CD14-positive monocyte (primary cell): ENCODE measurements at regions not wholly inside any gene's neighbourhood (a gene's known extent, or its start where the extent isn't known, plus 50 kb on each side); places are given as distances from the start of the nearest gene placed in this dataset.

Experiments used
- DNase-seq, 3 donors: peaks; one replicate each; pipeline ENCODE4 v3.0.0-alpha.2; 2011 to 2022
- H2AFZ ChIP-seq: 2 replicates; pipeline ENCODE4 v1.6.0; 2012; ENCODE audit warnings: mild to moderate bottlenecking, low read depth, low read length, inconsistent platforms; ENCODE audit not compliant: insufficient read depth, poor library complexity, severe bottlenecking
- H3K27ac ChIP-seq, 2 donors: 1 replicate in 1 of 2; 2 replicates in 1 of 2; pipeline ENCODE4 v1.5.1; 2012 to 2013; ENCODE audit warnings: low read length in 2 of 2, control low read depth in 1 of 2, inconsistent platforms in 1 of 2, low read depth in 1 of 2, mild to moderate bottlenecking in 1 of 2
- H3K27me3 ChIP-seq, 2 donors: one replicate each; pipeline versions ENCODE4 v1.6.0 to v1.6.1; 2011 to 2013; ENCODE audit warnings: low read length in 2 of 2; ENCODE audit not compliant: control insufficient read depth in 2 of 2, insufficient read depth in 2 of 2
- H3K36me3 ChIP-seq, 2 donors: replicated peaks in 1 of 2; 1 replicate in 1 of 2; 2 replicates in 1 of 2; pipeline versions ENCODE4 v1.5.1 to v1.6.1; 2012 to 2013; ENCODE audit warnings: low read length in 2 of 2, control low read depth in 1 of 2, inconsistent platforms in 1 of 2, mild to moderate bottlenecking in 1 of 2; ENCODE audit not compliant: insufficient read depth in 2 of 2, control insufficient read depth in 1 of 2
- H3K4me1 ChIP-seq, 2 donors: 1 replicate in 1 of 2; 2 replicates in 1 of 2; pipeline versions ENCODE4 v1.5.1 to v1.6.1; 2012 to 2013; ENCODE audit warnings: low read length in 2 of 2, control low read depth in 1 of 2, inconsistent platforms in 1 of 2, mild to moderate bottlenecking in 1 of 2, moderate library complexity in 1 of 2; ENCODE audit not compliant: insufficient read depth in 2 of 2, control insufficient read depth in 1 of 2
- H3K4me2 ChIP-seq: replicated peaks from 2 replicates; pipeline ENCODE3; 2012; ENCODE audit warnings: low read length, moderate library complexity, mild to moderate bottlenecking; ENCODE audit not compliant: poor library complexity, severe bottlenecking; ENCODE audit errors: extremely low read depth
- H3K4me3 ChIP-seq, 3 experiments: fragments of 200-600 bp in 1 of 3; sonication (generic) in 1 of 3; replicated peaks in 1 of 3; 1 replicate in 2 of 3; 2 replicates in 1 of 3; pipeline ENCODE4 v1.5.1; 2011 to 2013; ENCODE audit warnings: low read length in 3 of 3, mild to moderate bottlenecking in 3 of 3, control low read depth in 2 of 3, low read depth in 2 of 3, inconsistent platforms in 1 of 3, moderate library complexity in 1 of 3
- H3K79me2 ChIP-seq: 2 replicates; pipeline ENCODE4 v1.6.0; 2012; ENCODE audit warnings: mild to moderate bottlenecking, control low read depth, inconsistent platforms, low read length, moderate library complexity; ENCODE audit not compliant: insufficient read depth
- H3K9ac ChIP-seq: 2 replicates; pipeline ENCODE4 v1.6.0; 2017; ENCODE audit warnings: low read length, mild to moderate bottlenecking; ENCODE audit not compliant: insufficient read depth, poor library complexity, severe bottlenecking
- H3K9me3 ChIP-seq, 2 donors: replicated peaks in 1 of 2; 1 replicate in 1 of 2; 2 replicates in 1 of 2; pipeline versions ENCODE4 v1.5.1 to v1.6.1; 2012 to 2013; ENCODE audit warnings: low read length in 2 of 2, control low read depth in 1 of 2; ENCODE audit not compliant: control insufficient read depth in 1 of 2, insufficient read depth in 1 of 2
- H4K20me1 ChIP-seq: 2 replicates; pipeline ENCODE4 v1.6.0; 2012; ENCODE audit warnings: mild to moderate bottlenecking, low read length, control low read depth, moderate library complexity; ENCODE audit not compliant: insufficient read depth
- H3K27ac Mint-ChIP-seq, 7 donors: one replicate each; pipeline ENCODE4 v1.8.0; 2020; ENCODE audit warnings: mild to moderate bottlenecking in 7 of 7, mixed read lengths in 7 of 7, moderate library complexity in 6 of 7, inconsistent platforms in 2 of 7
- H3K27me3 Mint-ChIP-seq, 3 donors: one replicate each; pipeline ENCODE4 v1.8.0; 2021 to 2022; ENCODE audit warnings: low read depth in 3 of 3, mild to moderate bottlenecking in 3 of 3, mixed read lengths in 3 of 3, moderate library complexity in 3 of 3, inconsistent platforms in 1 of 3
- H3K36me3 Mint-ChIP-seq, 2 donors: one replicate each; pipeline ENCODE4 v1.8.0; 2020; ENCODE audit warnings: mixed read lengths in 2 of 2, inconsistent platforms in 1 of 2, mild to moderate bottlenecking in 1 of 2
- H3K4me1 Mint-ChIP-seq: one replicate; pipeline ENCODE4 v1.8.0; 2020; ENCODE audit warnings: mild to moderate bottlenecking, mixed read lengths
- H3K4me3 Mint-ChIP-seq, 2 donors: one replicate each; pipeline ENCODE4 v1.8.0; 2020; ENCODE audit warnings: mild to moderate bottlenecking in 2 of 2, mixed read lengths in 2 of 2, moderate library complexity in 1 of 2
- H3K9me3 Mint-ChIP-seq, 7 donors: one replicate each; pipeline ENCODE4 v1.8.0; 2020 to 2022; ENCODE audit warnings: mixed read lengths in 7 of 7, mild to moderate bottlenecking in 6 of 7, moderate library complexity in 6 of 7, inconsistent platforms in 2 of 7
- CTCF ChIP-seq: fragments of 200-600 bp; IDR thresholded peaks from one replicate; pipeline ENCODE4 v1.8.0; 2022; ENCODE audit warnings: antibody characterized with exemption, mild to moderate bottlenecking
- WGBS: methylation state at CpG from one replicate; pipeline ENCODE4 v1.1.5; 2013; ENCODE audit warnings: missing lambda C conversion rate; ENCODE audit not compliant: insufficient coverage; 5-methylcytosine and 5-hydroxymethylcytosine counted together
- intact Hi-C, 2 donors: fragments of 100-400 bp; cut with micrococcal nuclease; formaldehyde crosslinking; loops; one replicate each; pipeline versions ENCODE4 v1.15.0 to v1.15.1; 2023

GRCh38 chr9:134239939-134240338 is 75.6 kb upstream of the RNU6ATAC start:
- H3K9me3 ChIP-seq = no peaks in the 10 kb centered on the region
- no peak for DNase-seq
- H3K36me3 ChIP-seq = no peaks in the 10 kb centered on the region
- H3K27me3 ChIP-seq = peaks cover 0 to 13% of the 10 kb centered on the region in 2 donors
- H3K4me3 Mint-ChIP-seq = peak overlapping the region in 1 of 2 donors; percentile 62
- H3K9ac ChIP-seq = no peak overlapping the region
- H4K20me1 ChIP-seq = no peaks in the 10 kb centered on the region
- WGBS = 96% methylated on average over 4 of the region's 7 CpGs
- H3K36me3 Mint-ChIP-seq = no peaks in the 10 kb centered on the region
- H3K27me3 Mint-ChIP-seq = peaks cover 23 to 27% (median 25%) of the 10 kb centered on the region in 3 donors
- H3K4me2 ChIP-seq = no peak overlapping the region
- H3K9me3 Mint-ChIP-seq = no peaks in the 10 kb centered on the region
- H2AFZ ChIP-seq = no peak overlapping the region
- H3K79me2 ChIP-seq = no peaks in the 10 kb centered on the region
- intact Hi-C loops = loop anchor here in 1 of 2 donors (5.0 to 10.0 kb wide), 4 partner anchors 68 to 202 kb away; partner anchors contain the start of gene RXRA
- TF ChIP-seq CTCF = no peak
- H3K27ac ChIP-seq = no peak overlapping the region
- no peak overlapping the region for H3K4me3 ChIP-seq
- no peak overlapping the region for H3K27ac Mint-ChIP-seq
- H3K4me1 ChIP-seq = peaks cover 22 to 33% of the 10 kb centered on the region in 2 donors
- H3K4me1 Mint-ChIP-seq = peaks cover 26% of the 10 kb centered on the region

GRCh38 chr9:134240361-134240760 is 76.0 kb upstream of the RNU6ATAC start:
- DNase-seq = no peak
- no peak for TF ChIP-seq CTCF
- Histone ChIP-seq H3K4me1 (peaks cover 25 to 33% of the 10 kb centered on the region in 2 donors), H3K27ac (no peak overlapping the region), H3K9ac (no peak overlapping the region), H3K9me3 (no peaks in the 10 kb centered on the region), H3K36me3 (no peaks in the 10 kb centered on the region), H2AFZ (no peak overlapping the region), H3K79me2 (no peaks in the 10 kb centered on the region), H4K20me1 (no peaks in the 10 kb centered on the region), H3K4me3 (no peak overlapping the region), H3K27me3 (peaks cover 0 to 13% of the 10 kb centered on the region in 2 donors), H3K4me2 (no peak overlapping the region)
- no peak overlapping the region for H3K27ac Mint-ChIP-seq
- H3K36me3 Mint-ChIP-seq = peaks cover 0 to 1% of the 10 kb centered on the region in 2 donors
- peaks cover 23 to 28% (median 25%) of the 10 kb centered on the region in 3 donors for H3K27me3 Mint-ChIP-seq
- peak overlapping the region in 1 of 2 donors; percentile 62 for H3K4me3 Mint-ChIP-seq
- peaks cover 29% of the 10 kb centered on the region for H3K4me1 Mint-ChIP-seq
- WGBS = 18% methylated on average over 8 of the region's 11 CpGs
- intact Hi-C loops = loop anchor here in 1 of 2 donors (5.0 to 10.0 kb wide), 4 partner anchors 68 to 202 kb away; partner anchors contain the start of gene RXRA
- no peaks in the 10 kb centered on the region for H3K9me3 Mint-ChIP-seq
